GM18526 (cell line): ENCODE measurements at regions not wholly inside any gene's neighbourhood (a gene's known extent, or its start where the extent isn't known, plus 50 kb on each side); places are given as distances from the start of the nearest gene placed in this dataset.

Experiments used
- POLR2A ChIP-seq: IDR thresholded peaks from 3 replicates; pipeline ENCODE4 v1.6.1; 2011; ENCODE audit not compliant: insufficient read length; ENCODE audit errors: extremely low read depth

DNA sequence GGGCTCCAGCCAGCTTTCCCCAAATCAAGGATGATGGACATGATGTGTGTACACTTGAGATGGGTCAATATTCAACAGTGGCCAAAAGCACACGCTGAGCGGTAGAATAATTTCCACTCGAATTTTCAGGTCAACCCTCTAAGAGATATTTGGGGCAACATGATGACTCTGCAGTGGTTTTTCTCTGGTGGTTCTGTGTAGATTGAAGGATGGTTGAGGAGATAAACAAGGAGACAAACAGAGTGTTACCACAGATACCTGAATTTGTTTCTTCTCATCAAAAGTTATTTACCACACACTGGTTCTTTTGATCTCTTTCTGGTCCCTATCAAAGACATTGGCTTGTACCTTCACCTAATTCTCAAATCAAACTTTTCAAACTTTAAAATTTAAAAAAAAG lies 242.0 kb downstream of the ETS1 start:
- TF ChIP-seq POLR2A: no peak

DNA sequence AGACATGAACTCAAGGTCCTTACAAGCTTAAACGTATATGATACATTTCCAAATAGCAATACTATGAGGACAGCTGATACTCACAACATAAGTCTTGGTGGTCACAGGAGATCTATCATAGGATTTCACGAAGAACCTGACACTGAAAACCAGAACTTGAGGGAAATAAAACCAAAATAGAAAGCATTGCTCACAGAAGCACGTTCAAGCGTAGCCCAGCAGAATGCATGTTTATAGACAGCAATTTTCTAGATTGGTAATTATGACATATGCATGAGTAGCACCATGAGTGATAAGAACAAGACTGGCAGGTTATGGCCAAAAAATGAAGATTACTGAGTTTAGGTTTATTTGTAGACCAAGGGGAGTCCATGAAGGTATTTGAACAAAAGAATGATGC lies 243.5 kb downstream of the ETS1 start:
- no peak for TF ChIP-seq POLR2A

- TF ChIP-seq POLR2A: no peak
Observed at GRCh38 chr11:128343135-128343514, 244.2 kb downstream of the ETS1 start.

DNA sequence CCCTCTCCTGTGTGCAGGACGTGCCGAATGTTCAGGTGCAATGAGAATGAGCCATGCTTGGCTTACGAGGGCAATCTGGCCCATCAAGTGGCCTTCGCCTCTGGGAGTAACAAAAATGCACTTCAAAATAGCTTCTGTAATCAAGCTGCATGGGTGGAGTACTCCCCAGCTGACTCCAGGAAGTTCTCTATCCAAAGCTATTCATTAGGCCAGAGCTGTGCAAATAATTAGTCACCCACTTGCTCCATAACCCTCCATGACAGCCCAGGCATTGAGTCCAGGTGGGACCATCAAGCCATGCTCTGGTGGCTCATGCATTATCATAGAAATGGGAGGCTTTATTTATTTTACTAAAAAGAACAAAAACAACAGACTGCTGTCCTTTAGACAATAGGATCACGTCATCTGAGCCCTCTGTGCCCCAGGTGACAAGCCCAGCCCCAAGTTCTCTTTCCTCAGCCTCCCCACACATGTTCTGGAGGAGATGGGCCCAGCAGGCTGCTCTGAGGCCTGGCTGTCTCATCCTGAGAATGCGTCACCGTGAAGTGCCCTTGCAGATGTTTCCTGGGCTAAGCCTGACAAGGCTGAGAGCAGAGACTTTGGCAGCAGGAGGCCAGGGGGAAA lies 244.7 kb downstream of the ETS1 start:
- no peak for TF ChIP-seq POLR2A

DNA sequence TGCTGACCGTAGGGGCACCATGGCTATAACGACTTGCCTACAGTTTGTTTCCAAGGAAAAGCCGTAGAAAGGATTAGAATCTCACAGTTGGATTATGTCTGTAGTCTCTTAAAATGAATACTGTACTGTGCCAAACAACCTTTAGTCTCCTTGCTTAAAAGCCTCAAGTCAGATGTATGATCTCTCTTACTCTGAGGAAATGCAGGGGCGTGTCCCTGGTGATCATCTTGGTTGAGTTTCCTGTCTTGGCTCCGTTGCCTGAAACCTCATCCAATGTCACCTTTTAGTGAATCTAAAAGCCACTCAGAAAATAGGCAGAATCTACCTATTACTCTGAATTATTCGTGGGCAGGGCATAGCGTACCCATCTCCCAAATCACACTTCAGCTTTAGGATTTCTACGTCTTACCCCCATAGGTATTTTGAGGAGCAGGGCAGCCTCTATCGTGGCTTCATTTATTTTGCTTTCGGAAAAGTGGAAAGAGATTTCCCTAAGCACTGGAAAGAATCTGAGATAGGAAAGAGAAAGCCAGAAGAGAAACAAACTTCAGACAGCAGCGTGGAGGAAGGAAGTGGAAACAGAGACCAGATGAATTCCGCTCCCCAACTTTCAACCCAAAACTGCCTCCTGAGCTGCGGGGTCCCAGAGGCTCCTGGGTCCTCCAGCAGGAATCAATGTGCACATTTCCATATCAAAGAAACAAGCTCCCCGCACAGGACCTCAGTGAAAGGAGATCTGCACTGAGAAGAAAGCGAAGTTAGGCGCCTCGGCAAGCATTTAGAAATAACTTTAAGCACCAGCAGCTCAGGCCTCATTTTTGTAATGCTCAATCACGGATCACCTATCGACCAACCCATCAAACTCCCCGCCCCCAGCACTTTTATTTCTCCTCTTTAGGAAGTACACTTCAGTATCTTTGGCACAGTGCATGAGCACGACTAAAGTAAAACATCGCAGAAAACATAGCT lies 245.8 kb downstream of the ETS1 start:
- no peak for TF ChIP-seq POLR2A

GRCh38 chr11:128339792-128340191 lies 247.6 kb downstream of the ETS1 start:
- TF ChIP-seq POLR2A: no peak

DNA sequence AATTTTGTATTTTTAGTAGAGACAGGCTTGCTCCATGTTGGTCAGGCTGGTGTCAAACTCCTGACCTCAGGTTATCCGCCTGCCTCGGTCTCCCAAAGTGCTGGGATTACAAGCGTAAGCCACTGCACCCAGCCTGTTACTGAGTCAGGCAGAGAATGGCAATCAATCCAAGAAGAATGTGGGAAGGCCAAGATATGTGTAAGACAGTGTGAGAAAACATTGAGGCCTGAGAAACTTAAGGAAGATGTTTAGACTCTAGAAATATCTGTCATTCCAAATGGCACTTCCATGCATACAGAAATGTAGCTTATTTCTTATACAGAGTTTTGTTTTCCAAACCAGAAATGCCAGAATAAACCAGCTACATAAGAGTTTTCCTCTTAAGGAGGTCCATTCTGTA lies 248.5 kb downstream of the ETS1 start:
- TF ChIP-seq POLR2A: no peak

DNA sequence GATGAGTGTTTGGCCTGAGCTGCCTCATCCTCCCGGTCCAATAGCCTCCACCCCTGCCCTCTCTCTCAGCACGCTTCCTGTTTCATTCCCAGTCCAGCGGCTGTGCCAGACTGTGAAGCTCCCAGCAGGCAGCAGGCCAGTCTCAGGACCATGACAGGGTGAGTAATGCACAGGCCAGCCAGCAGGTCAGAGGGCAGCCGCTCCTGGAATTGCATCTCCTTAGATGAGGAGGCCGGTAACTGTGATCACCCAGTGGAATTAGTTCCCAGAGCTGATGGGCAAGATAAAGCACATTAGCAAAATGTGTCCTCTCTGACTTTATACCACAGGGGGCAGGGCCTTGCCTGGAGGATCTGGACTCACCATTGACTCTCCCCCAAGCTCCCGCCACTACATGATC lies 251.2 kb downstream of the ETS1 start:
- TF ChIP-seq POLR2A: no peak

- TF ChIP-seq POLR2A: no peak
Observed at GRCh38 chr11:128335729-128336128, 251.6 kb downstream of the ETS1 start.

DNA sequence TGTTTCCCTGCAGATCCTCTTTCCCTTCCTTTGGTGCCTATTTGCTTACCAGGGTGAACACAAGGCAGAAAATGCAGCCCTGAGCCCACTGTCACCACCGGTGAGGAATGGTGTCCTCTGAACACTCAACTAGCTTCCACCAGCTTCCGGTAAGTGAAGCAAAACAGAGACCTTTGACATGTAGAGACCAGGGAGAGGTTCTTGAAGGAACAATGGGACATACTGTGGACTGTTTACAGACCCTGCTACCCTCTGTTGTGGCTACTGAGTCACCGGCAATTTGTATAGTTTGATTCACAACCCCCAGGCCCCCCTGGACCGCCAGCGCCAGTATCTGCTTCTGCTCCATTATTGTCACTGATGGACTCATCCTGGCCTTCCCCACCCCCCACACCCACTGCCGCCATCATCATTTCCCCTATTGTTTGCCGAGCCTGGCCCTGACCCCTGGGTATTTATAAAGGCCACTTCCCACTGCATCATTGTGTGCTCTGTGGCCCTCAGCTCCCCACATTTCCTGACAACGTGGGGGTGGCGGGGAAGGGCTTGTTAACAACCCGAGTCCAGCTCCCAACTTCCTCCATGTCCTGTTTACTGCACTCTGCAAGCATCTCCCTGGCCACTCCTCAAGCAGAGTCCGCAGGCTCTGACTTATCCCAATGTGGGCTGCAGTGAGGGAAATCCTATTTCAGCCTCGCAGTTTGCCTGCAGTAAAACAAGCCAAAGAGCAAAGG lies 252.9 kb downstream of the ETS1 start:
- no peak for TF ChIP-seq POLR2A

DNA sequence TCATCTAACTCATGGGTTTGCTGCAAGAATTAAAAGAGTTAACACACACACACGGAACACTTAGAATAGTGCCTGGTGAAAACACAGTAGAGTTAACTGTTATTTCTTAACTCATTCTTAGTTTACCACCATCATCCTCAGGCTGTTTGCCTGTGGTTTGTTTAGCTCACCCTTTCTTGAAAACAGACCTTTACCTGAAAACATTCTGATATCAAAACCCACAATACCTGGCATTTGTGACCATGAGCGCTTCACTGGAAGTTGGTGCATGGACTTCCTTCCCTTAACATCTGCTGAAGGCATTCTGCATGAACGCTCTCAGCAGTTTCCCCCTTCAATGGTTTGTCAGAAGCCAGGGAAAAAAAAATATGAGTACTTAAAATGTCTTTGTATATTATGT lies 256.0 kb downstream of the ETS1 start:
- no peak for TF ChIP-seq POLR2A

- no peak for TF ChIP-seq POLR2A
Observed at GRCh38 chr11:128330203-128330602, 257.2 kb downstream of the ETS1 start.

DNA sequence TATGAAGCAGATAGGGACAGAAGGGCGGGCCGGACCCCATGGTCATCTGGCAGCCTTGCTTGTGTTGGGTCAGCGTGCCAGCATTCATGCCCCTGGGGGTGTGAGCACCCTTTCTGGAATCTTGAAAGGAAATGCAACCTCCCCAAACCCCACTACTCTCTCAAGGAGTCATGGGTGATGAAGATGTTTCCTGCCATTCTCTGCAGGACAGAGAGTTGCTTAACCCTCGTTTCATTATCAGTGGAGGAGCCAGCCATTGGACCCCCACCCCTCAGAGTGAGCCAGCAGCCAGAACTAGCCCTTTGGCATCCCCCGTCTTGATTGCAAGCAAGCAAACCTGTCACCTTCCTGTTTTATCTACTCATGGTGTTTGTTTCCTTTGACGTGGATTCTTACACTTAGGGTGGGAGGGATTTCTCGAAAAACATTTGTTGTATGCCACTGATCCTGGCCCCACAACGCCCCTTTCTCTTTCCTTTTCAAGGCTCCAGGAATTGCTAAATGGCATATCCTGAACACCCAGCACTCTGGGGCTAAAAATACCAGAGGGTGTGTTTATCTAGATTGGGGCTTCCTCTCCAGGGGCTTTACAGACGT lies 258.3 kb downstream of the ETS1 start:
- no peak for TF ChIP-seq POLR2A

GRCh38 chr11:128327274-128327673 lies 260.1 kb downstream of the ETS1 start:
- TF ChIP-seq POLR2A: no peak

GRCh38 chr11:128326791-128327190 lies 260.6 kb downstream of the ETS1 start:
- TF ChIP-seq POLR2A: no peak
